ENCODE measurements at regions not wholly inside any gene's neighbourhood (a gene's known extent, or its start where the extent isn't known, plus 50 kb on each side); places are given as distances from the start of the nearest gene placed in this dataset.

DNA sequence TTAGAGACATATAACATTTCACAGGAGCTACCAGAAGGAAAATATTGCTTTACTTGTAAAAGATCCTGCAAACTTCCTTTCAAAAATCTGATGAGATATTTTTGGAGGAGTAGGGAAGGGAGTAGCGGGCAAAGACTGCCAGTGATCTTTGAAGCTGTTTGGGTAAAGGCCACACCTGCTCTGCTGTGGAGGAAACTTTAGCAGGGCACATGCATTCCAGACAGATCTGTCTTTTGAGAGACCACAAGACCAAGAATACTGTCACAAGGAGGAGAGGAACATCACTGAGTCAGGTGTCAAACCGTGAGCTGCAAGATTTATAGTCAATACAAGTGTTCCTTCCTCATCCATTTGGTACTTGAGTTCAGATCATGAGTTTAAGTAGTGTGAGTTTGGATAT is 654.4 kb downstream of the DNAJB9 start:
- Mint-ChIP-seq H3K27ac (no peak overlapping the region), H3K4me1 (no peaks in the 10 kb centered on the region)

DNA sequence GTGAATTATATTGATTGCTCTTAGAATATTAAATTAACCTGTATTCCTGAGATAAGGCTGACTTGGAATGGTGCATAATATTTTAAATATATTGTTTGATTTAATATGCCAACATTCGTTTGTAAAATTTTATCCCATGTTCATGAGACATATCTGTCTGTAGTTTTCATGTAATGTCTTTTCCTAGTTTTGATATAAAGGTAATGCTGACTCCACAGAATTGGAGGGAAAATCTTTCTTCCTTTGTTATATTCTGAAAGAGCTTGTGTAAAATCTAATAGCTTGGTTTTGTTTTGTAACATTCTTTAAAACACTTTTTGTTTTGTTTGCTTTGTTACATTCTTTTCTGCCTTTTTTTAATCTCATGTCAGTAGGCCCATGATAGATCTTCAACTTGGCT is 657.0 kb downstream of the DNAJB9 start:
- Histone ChIP-seq H3K4me2 (replicated peaks; ENCODE audit: extremely low read depth, low read length, poor library complexity, severe bottlenecking) (no peak overlapping the region), H3K27ac (ENCODE audit: low read depth in 1 of 2, low read length in 2 of 2) (no peak overlapping the region), H3K4me1 (ENCODE audit: control insufficient read depth in 1 of 2, insufficient read depth in 2 of 2, low read length in 2 of 2) (no peaks in the 10 kb centered on the region), H3K4me3 (replicated peaks in 1 of 3; ENCODE audit: low read depth in 2 of 3, low read length in 3 of 3) (no peak overlapping the region), H3K79me2 (ENCODE audit: insufficient read depth, low read length) (no peaks in the 10 kb centered on the region), H3K9me3 (replicated peaks in 1 of 2; ENCODE audit: control insufficient read depth in 1 of 2, insufficient read depth in 1 of 2, low read length in 2 of 2) (peaks cover 5 to 7% of the 10 kb centered on the region in 2 donors), H3K9ac (ENCODE audit: insufficient read depth, low read length, poor library complexity, severe bottlenecking) (no peak overlapping the region), H4K20me1 (ENCODE audit: insufficient read depth, low read length) (no peaks in the 10 kb centered on the region), H3K36me3 (replicated peaks in 1 of 2; ENCODE audit: control insufficient read depth in 1 of 2, insufficient read depth in 2 of 2, low read length in 2 of 2) (no peaks in the 10 kb centered on the region), H3K27me3 (ENCODE audit: control insufficient read depth in 2 of 2, insufficient read depth in 2 of 2, low read length in 2 of 2) (no peaks in the 10 kb centered on the region), H2AFZ (ENCODE audit: insufficient read depth, low read depth, low read length, poor library complexity, severe bottlenecking) (no peak overlapping the region)
- Mint-ChIP-seq H3K9me3 (peaks cover 0 to 12% (median 2%) of the 10 kb centered on the region in 7 donors), H3K27ac (no peak overlapping the region), H3K4me3 (no peak overlapping the region), H3K4me1 (no peaks in the 10 kb centered on the region), H3K36me3 (no peaks in the 10 kb centered on the region), H3K27me3 (ENCODE audit: low read depth in 3 of 3) (peaks cover 0 to 2% (median 0%) of the 10 kb centered on the region in 3 donors)
- TF ChIP-seq, protein P1, sequence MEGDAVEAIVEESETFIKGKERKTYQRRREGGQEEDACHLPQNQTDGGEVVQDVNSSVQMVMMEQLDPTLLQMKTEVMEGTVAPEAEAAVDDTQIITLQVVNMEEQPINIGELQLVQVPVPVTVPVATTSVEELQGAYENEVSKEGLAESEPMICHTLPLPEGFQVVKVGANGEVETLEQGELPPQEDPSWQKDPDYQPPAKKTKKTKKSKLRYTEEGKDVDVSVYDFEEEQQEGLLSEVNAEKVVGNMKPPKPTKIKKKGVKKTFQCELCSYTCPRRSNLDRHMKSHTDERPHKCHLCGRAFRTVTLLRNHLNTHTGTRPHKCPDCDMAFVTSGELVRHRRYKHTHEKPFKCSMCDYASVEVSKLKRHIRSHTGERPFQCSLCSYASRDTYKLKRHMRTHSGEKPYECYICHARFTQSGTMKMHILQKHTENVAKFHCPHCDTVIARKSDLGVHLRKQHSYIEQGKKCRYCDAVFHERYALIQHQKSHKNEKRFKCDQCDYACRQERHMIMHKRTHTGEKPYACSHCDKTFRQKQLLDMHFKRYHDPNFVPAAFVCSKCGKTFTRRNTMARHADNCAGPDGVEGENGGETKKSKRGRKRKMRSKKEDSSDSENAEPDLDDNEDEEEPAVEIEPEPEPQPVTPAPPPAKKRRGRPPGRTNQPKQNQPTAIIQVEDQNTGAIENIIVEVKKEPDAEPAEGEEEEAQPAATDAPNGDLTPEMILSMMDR (IDR thresholded peaks at IDR 0.05), result no peak
- DNase-seq, result no peak
- intact Hi-C loops (cut with micrococcal nuclease), result no loop called here
- no CpG with 5 or more reads among the region's 1 CpG for WGBS (ENCODE audit: insufficient coverage)

More for the DNA sequence above, 654.4 kb downstream of the DNAJB9 start:
- Histone ChIP-seq H3K79me2 (ENCODE audit: insufficient read depth, low read length) (no peaks in the 10 kb centered on the region), H3K27me3 (ENCODE audit: control insufficient read depth in 2 of 2, insufficient read depth in 2 of 2, low read length in 2 of 2) (no peaks in the 10 kb centered on the region), H3K4me3 (replicated peaks in 1 of 3; ENCODE audit: low read depth in 2 of 3, low read length in 3 of 3) (no peak overlapping the region), H3K36me3 (replicated peaks in 1 of 2; ENCODE audit: control insufficient read depth in 1 of 2, insufficient read depth in 2 of 2, low read length in 2 of 2) (no peaks in the 10 kb centered on the region), H3K27ac (ENCODE audit: low read depth in 1 of 2, low read length in 2 of 2) (no peak overlapping the region), H3K9ac (ENCODE audit: insufficient read depth, low read length, poor library complexity, severe bottlenecking) (no peak overlapping the region), H2AFZ (ENCODE audit: insufficient read depth, low read depth, low read length, poor library complexity, severe bottlenecking) (no peak overlapping the region), H4K20me1 (ENCODE audit: insufficient read depth, low read length) (no peaks in the 10 kb centered on the region), H3K9me3 (replicated peaks in 1 of 2; ENCODE audit: control insufficient read depth in 1 of 2, insufficient read depth in 1 of 2, low read length in 2 of 2) (no peaks in the 10 kb centered on the region), H3K4me1 (ENCODE audit: control insufficient read depth in 1 of 2, insufficient read depth in 2 of 2, low read length in 2 of 2) (no peaks in the 10 kb centered on the region), H3K4me2 (replicated peaks; ENCODE audit: extremely low read depth, low read length, poor library complexity, severe bottlenecking) (no peak overlapping the region)
- peaks cover 0 to 10% (median 0%) of the 10 kb centered on the region in 7 donors for H3K9me3 Mint-ChIP-seq
- no peak overlapping the region for H3K4me3 Mint-ChIP-seq
- no peak for DNase-seq
- no peaks in the 10 kb centered on the region for H3K36me3 Mint-ChIP-seq
- 100% methylated on average over 1 of the region's 2 CpGs for WGBS (ENCODE audit: insufficient coverage)
- intact Hi-C loops (cut with micrococcal nuclease), result no loop called here
- peaks cover 0 to 2% (median 0%) of the 10 kb centered on the region in 3 donors for H3K27me3 Mint-ChIP-seq (ENCODE audit: low read depth in 3 of 3)
- TF ChIP-seq, protein P1 (IDR thresholded peaks at IDR 0.05), result no peak
